Epidermal melanocyte (primary cell): ENCODE measurements at regions not wholly inside any gene's neighbourhood (a gene's known extent, or its start where the extent isn't known, plus 50 kb on each side); places are given as distances from the start of the nearest gene placed in this dataset.
"Not testable (repeated sequence)": the region's sequence is repeated elsewhere in the genome, so short reads cannot be mapped to it uniquely, and the experiment has no call there.

Experiments
- DNase-seq: peaks from one replicate; pipeline ENCODE4 v3.0.0; 2011; ENCODE audit warnings: low spot score; ENCODE audit not compliant: insufficient read length

GRCh38 chr2:11071939-11072338, 83.3 kb upstream of the SLC66A3 start:
- DNase-seq = no peak

GRCh38 chr2:11072550-11072949, 82.7 kb upstream of the SLC66A3 start:
- DNase-seq = no peak

- no peak for DNase-seq
Observed at GRCh38 chr2:11073251-11073650, 82.0 kb upstream of the SLC66A3 start.

GRCh38 chr2:11073776-11074175, 81.5 kb upstream of the SLC66A3 start:
- DNase-seq = no peak

GRCh38 chr2:11074246-11074820, 80.9 kb upstream of the SLC66A3 start:
- no peak for DNase-seq

- no peak for DNase-seq
Observed at GRCh38 chr2:11075221-11075620, 80.0 kb upstream of the SLC66A3 start.

- DNase-seq = no peak
Observed at GRCh38 chr2:11077411-11077810, 77.9 kb upstream of the SLC66A3 start.

- no peak for DNase-seq
Observed at GRCh38 chr2:11079136-11079824, 76.0 kb upstream of the SLC66A3 start.

GRCh38 chr2:11080253-11081115, 74.8 kb upstream of the SLC66A3 start:
- no peak for DNase-seq

- no peak for DNase-seq
Observed at GRCh38 chr2:11082880-11083279, 72.4 kb upstream of the SLC66A3 start.

- DNase-seq = not testable (repeated sequence)
Observed at GRCh38 chr2:11088821-11089220, 66.4 kb upstream of the SLC66A3 start.

GRCh38 chr2:11090187-11090586, 65.1 kb upstream of the SLC66A3 start:
- no peak for DNase-seq

- no peak for DNase-seq
Observed at GRCh38 chr2:11092701-11093335, 62.4 kb upstream of the SLC66A3 start.

- DNase-seq = no peak
Observed at GRCh38 chr2:11093467-11093866, 61.8 kb upstream of the SLC66A3 start.

GRCh38 chr2:11094021-11094810, 61.1 kb upstream of the SLC66A3 start:
- DNase-seq = no peak

- no peak for DNase-seq
Observed at GRCh38 chr2:11096591-11096990, 58.7 kb upstream of the SLC66A3 start.

- no peak for DNase-seq
Observed at GRCh38 chr2:11097038-11097720, 58.1 kb upstream of the SLC66A3 start.

GRCh38 chr2:11097854-11098387, 57.3 kb upstream of the SLC66A3 start:
- DNase-seq = no peak

- no peak for DNase-seq
Observed at GRCh38 chr2:11099122-11100065, 55.9 kb upstream of the SLC66A3 start.
